GM23248 (cell line): ENCODE measurements at regions not wholly inside any gene's neighbourhood (a gene's known extent, or its start where the extent isn't known, plus 50 kb on each side); places are given as distances from the start of the nearest gene placed in this dataset.

Experiments
- DNase-seq: peaks from one replicate; pipeline ENCODE4 v3.0.0-alpha.2; 2015
- H2AFZ ChIP-seq: fragments of 200-600 bp; sonication (generic); 2 replicates; pipeline ENCODE4 v1.6.1; 2016; ENCODE audit warnings: antibody characterized with exemption
- H3F3A ChIP-seq: fragments of 200-600 bp; sonication (generic); 2 replicates; pipeline ENCODE4 v1.6.1; 2016; ENCODE audit warnings: mild to moderate bottlenecking, antibody characterized with exemption, mixed run types; ENCODE audit not compliant: insufficient read depth
- H3K27ac ChIP-seq: fragments of 200-600 bp; sonication (generic); 2 replicates; pipeline ENCODE4 v1.5.1; 2016; ENCODE audit warnings: mild to moderate bottlenecking
- H3K27me3 ChIP-seq: fragments of 200-600 bp; sonication (generic); replicated peaks from 2 replicates; pipeline ENCODE4 v1.6.1; 2016; ENCODE audit warnings: mild to moderate bottlenecking; ENCODE audit not compliant: insufficient read depth
- H3K36me3 ChIP-seq: fragments of 200-600 bp; sonication (generic); 2 replicates; pipeline ENCODE4 v1.6.1; 2016; ENCODE audit warnings: low read depth, mild to moderate bottlenecking
- H3K4me1 ChIP-seq: fragments of 200-600 bp; sonication (generic); 2 replicates; pipeline ENCODE4 v1.6.1; 2016; ENCODE audit warnings: mild to moderate bottlenecking; ENCODE audit not compliant: insufficient read depth
- H3K4me2 ChIP-seq: fragments of 200-600 bp; sonication (generic); one replicate; pipeline ENCODE4 v1.6.1; 2016; ENCODE audit warnings: mild to moderate bottlenecking; ENCODE audit not compliant: unreplicated experiment
- H3K4me3 ChIP-seq: fragments of 200-600 bp; sonication (generic); 2 replicates; pipeline ENCODE4 v1.5.1; 2016; ENCODE audit warnings: mild to moderate bottlenecking
- H3K79me2 ChIP-seq: fragments of 200-600 bp; sonication (generic); 2 replicates; pipeline ENCODE4 v1.6.1; 2016; ENCODE audit warnings: mild to moderate bottlenecking; ENCODE audit not compliant: insufficient read depth
- H3K9ac ChIP-seq: fragments of 200-600 bp; sonication (generic); 2 replicates; pipeline ENCODE4 v1.6.1; 2016; ENCODE audit warnings: mild to moderate bottlenecking
- H3K9me2 ChIP-seq: fragments of 200-600 bp; sonication (generic); 2 replicates; pipeline ENCODE4 v1.6.1; 2016; ENCODE audit warnings: mixed run types, mild to moderate bottlenecking, moderate library complexity; ENCODE audit not compliant: insufficient read depth
- H3K9me3 ChIP-seq: fragments of 200-600 bp; sonication (generic); one replicate; pipeline ENCODE4 v1.6.1; 2017; ENCODE audit warnings: low read depth
- H4K20me1 ChIP-seq: fragments of 200-600 bp; sonication (generic); 2 replicates; pipeline ENCODE4 v1.6.0; 2016; ENCODE audit not compliant: insufficient read depth
- EZH2 ChIP-seq: fragments of 200-600 bp; sonication (generic); IDR thresholded peaks from 2 replicates; pipeline ENCODE4 v1.6.1; 2018; ENCODE audit warnings: antibody characterized with exemption, mild to moderate bottlenecking; ENCODE audit not compliant: insufficient read depth, poor library complexity, severe bottlenecking
- EZH2phosphoT487 ChIP-seq: fragments of 200-600 bp; sonication (generic); IDR thresholded peaks from 2 replicates; pipeline ENCODE4 v1.6.1; 2018; ENCODE audit warnings: antibody characterized with exemption, moderate library complexity, mild to moderate bottlenecking, low read depth; ENCODE audit not compliant: insufficient read depth
- WGBS, 2 experiments: methylation state at CpG; one replicate each; pipeline ENCODE4 v1.1.6; 2015 to 2017; ENCODE audit warnings: low lambda C conversion rate in 2 of 2, low coverage in 1 of 2; ENCODE audit errors: missing lambda C conversion rate in 2 of 2; 5-methylcytosine and 5-hydroxymethylcytosine counted together
- in situ Hi-C: fragments of 300-500 bp; cut with MboI; formaldehyde crosslinking; loops from 2 replicates; pipeline ENCODE4 v1.15.0; 2020

DNA sequence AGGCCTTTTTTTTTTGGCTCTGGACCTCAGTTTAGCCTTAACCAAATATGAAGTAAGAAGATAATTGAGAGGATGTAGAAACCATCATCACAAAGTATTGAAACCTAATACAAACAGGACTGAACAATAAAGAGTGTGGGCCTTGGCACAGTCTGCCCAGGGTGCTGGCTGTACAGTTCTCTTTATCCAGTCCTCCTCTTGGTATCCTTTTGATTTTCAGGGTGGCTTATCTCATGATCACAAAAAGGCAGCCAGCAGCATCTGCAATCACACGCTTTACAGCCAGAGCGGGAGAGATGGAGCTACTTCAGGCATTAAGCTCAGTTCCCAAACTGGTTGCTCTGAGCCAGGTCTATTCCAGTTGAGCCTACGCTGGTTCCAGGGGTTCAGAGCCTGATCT lies 239.7 kb downstream of the RPLP1 start:
- 48 to 53% methylated on average over 3 of the region's 3 CpGs for WGBS, 2 experiments
- no peaks in the 10 kb centered on the region for H3K36me3 ChIP-seq
- no peaks in the 10 kb centered on the region for H3K4me1 ChIP-seq
- H3K79me2 ChIP-seq, result no peaks in the 10 kb centered on the region
- no peak for TF ChIP-seq EZH2phosphoT487
- no peak for TF ChIP-seq EZH2
- H3K4me2 ChIP-seq, result no peak overlapping the region
- H3K9ac ChIP-seq, result no peak overlapping the region
- no peaks in the 10 kb centered on the region for H3K9me2 ChIP-seq
- no peak overlapping the region for H2AFZ ChIP-seq
- in situ Hi-C loops, result no loop called here
- H4K20me1 ChIP-seq, result no peaks in the 10 kb centered on the region
- H3K4me3 ChIP-seq, result no peak overlapping the region
- peaks cover 3% of the 10 kb centered on the region for H3K9me3 ChIP-seq
- H3F3A ChIP-seq, result no peaks in the 10 kb centered on the region
- no peak overlapping the region for H3K27ac ChIP-seq
- H3K27me3 ChIP-seq, result peaks cover 51% of the 10 kb centered on the region
- DNase-seq, result no peak

DNA sequence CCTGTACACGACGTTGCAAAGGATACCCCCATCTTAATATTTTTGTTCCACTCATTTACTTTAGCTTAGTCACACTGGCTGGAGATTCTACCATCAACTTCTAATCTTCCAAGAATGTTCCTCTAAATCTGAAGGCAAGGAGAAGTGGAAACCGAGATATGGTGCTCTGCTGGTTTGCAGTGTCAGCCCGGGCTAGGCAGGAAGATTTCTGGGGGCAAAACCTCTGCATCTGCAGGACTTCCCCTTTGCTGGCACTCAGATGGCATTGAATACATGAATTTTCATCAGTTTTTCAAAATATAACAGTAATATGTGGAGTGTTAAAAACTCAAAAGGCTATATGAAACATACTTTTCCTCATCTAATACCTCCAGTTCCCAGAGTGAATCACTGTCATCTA lies 240.4 kb downstream of the RPLP1 start:
- Histone ChIP-seq H3K9ac (no peak overlapping the region), H3K27me3 (peaks cover 58% of the 10 kb centered on the region), H3K79me2 (no peaks in the 10 kb centered on the region), H3K27ac (no peak overlapping the region), H4K20me1 (no peaks in the 10 kb centered on the region), H3K9me2 (no peaks in the 10 kb centered on the region), H3K36me3 (no peaks in the 10 kb centered on the region), H3K4me2 (no peak overlapping the region), H3K4me3 (no peak overlapping the region), H3F3A (no peaks in the 10 kb centered on the region), H3K4me1 (no peaks in the 10 kb centered on the region), H2AFZ (no peak overlapping the region), H3K9me3 (peaks cover 3% of the 10 kb centered on the region)
- TF ChIP-seq EZH2phosphoT487, result no peak
- no peak for TF ChIP-seq EZH2
- no peak for DNase-seq
- 40 to 47% methylated on average over 4 of the region's 4 CpGs for WGBS, 2 experiments
- in situ Hi-C loops, result no loop called here

DNA sequence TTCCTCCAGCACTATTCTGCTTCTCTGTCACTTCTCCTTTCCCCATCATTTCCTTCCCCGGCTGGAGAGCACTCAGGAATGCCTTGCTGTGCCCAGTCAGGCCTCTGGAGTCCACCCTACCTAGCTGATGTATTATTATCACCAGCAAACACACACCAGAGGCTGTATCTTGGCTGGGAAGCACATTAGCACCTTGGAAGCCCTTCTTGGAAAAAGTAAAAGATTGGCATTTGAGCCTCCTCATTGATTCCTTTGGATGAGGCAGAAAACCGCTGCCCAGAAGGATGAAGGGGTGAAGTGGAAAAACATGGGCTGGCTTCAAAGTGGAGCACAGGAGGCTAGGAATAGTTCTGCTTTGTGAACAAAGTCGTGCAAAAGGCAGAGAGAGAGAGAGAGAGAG lies 244.3 kb downstream of the RPLP1 start:
- Histone ChIP-seq H3K79me2 (no peaks in the 10 kb centered on the region), H3K9me3 (no peaks in the 10 kb centered on the region), H3K4me2 (no peak overlapping the region), H3F3A (no peaks in the 10 kb centered on the region), H3K4me1 (no peaks in the 10 kb centered on the region), H3K4me3 (no peak overlapping the region), H3K9me2 (no peaks in the 10 kb centered on the region), H3K27ac (no peak overlapping the region), H4K20me1 (no peaks in the 10 kb centered on the region), H3K36me3 (no peaks in the 10 kb centered on the region), H3K9ac (no peak overlapping the region), H3K27me3 (peaks cover 52% of the 10 kb centered on the region), H2AFZ (no peak overlapping the region)
- in situ Hi-C loops, result no loop called here
- DNase-seq, result no peak
- 32 to 38% methylated on average over 3 of the region's 3 CpGs for WGBS, 2 experiments
- no peak for TF ChIP-seq EZH2phosphoT487

DNA sequence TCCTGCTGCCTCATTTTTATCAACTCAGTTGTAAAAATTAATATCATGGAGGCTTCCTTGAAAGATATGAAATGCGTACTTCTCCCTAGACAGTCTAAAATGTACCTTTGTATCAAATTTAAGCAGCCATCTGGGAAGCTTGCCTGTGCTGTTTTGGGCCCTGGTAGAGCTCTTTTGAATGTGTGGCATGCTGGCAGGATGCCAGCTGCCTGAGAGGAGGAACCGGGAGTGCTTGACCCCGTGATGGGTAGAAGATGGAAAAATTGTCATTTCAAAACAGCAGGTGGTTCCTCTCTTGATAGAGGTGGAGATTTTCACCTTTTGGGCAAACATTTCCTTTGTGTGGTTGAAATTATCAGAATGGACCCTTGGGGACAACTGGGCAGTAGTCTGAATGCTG lies 245.3 kb downstream of the RPLP1 start:
- WGBS, 2 experiments, result 15 to 31% methylated on average over 3 of the region's 3 CpGs
- Histone ChIP-seq H3K9me2 (no peaks in the 10 kb centered on the region), H3K4me1 (no peaks in the 10 kb centered on the region), H3K4me2 (no peak overlapping the region), H3K36me3 (no peaks in the 10 kb centered on the region), H3F3A (no peaks in the 10 kb centered on the region), H2AFZ (no peak overlapping the region), H3K27me3 (peaks cover 43% of the 10 kb centered on the region), H3K9ac (no peak overlapping the region), H3K9me3 (no peaks in the 10 kb centered on the region), H3K4me3 (no peak overlapping the region), H4K20me1 (no peaks in the 10 kb centered on the region), H3K79me2 (no peaks in the 10 kb centered on the region), H3K27ac (no peak overlapping the region)
- in situ Hi-C loops, result no loop called here
- TF ChIP-seq EZH2, result no peak
- TF ChIP-seq EZH2phosphoT487, result no peak
- no peak for DNase-seq

- H4K20me1 ChIP-seq, result no peaks in the 10 kb centered on the region
Measured at GRCh38 chr15:69699096-69699495, 246.5 kb downstream of the RPLP1 start.

More at GRCh38 chr15:69699096-69699495, 246.5 kb downstream of the RPLP1 start:
- Histone ChIP-seq H3K79me2 (no peaks in the 10 kb centered on the region), H3K9me2 (no peaks in the 10 kb centered on the region), H3K4me1 (peaks cover 5% of the 10 kb centered on the region; the same call in 1 of the 2 replicates), H3K27me3 (peaks cover 33% of the 10 kb centered on the region), H3F3A (peaks cover 5% of the 10 kb centered on the region; the same call in 1 of the 2 replicates), H3K27ac (no peak overlapping the region), H2AFZ (no peak overlapping the region), H3K9me3 (no peaks in the 10 kb centered on the region), H3K36me3 (no peaks in the 10 kb centered on the region), H3K9ac (no peak overlapping the region), H3K4me2 (no peak overlapping the region), H3K4me3 (no peak overlapping the region)
- TF ChIP-seq EZH2 (no peak), EZH2phosphoT487 (no peak)
- no peak for DNase-seq
- in situ Hi-C loops, result no loop called here
- WGBS, 2 experiments, result 22 to 40% methylated on average over 1 of the region's 1 CpG
